Muscle of leg (tissue), 3 donors: ENCODE measurements at regions not wholly inside any gene's neighbourhood (a gene's known extent, or its start where the extent isn't known, plus 50 kb on each side); places are given as distances from the start of the nearest gene placed in this dataset.

Source experiments
- DNase-seq: peaks from one replicate; pipeline ENCODE4 v3.0.0; 2013
- H3K27ac ChIP-seq: one replicate; pipeline ENCODE4 v1.5.1; 2013; ENCODE audit warnings: mild to moderate bottlenecking, low read length, control low read depth
- H3K27me3 ChIP-seq: one replicate; pipeline ENCODE4 v1.6.1; 2013; ENCODE audit warnings: low read length; ENCODE audit not compliant: control insufficient read depth, insufficient read depth
- H3K36me3 ChIP-seq: one replicate; pipeline ENCODE4 v1.6.1; 2013; ENCODE audit warnings: low read length; ENCODE audit not compliant: control insufficient read depth, insufficient read depth
- H3K4me1 ChIP-seq: one replicate; pipeline ENCODE4 v1.6.1; 2013; ENCODE audit warnings: low read length; ENCODE audit not compliant: control insufficient read depth, insufficient read depth
- H3K4me3 ChIP-seq: one replicate; pipeline ENCODE4 v1.5.1; 2013; ENCODE audit warnings: low read length, control low read depth
- H3K9me3 ChIP-seq: replicated peaks from 2 replicates; pipeline ENCODE4 v1.6.1; 2013; ENCODE audit warnings: low read depth, low read length; ENCODE audit not compliant: control insufficient read depth
- WGBS: methylation state at CpG from one replicate; pipeline ENCODE4 v1.1.5; 2013; ENCODE audit warnings: missing lambda C conversion rate; ENCODE audit not compliant: insufficient coverage; 5-methylcytosine and 5-hydroxymethylcytosine counted together

DNA sequence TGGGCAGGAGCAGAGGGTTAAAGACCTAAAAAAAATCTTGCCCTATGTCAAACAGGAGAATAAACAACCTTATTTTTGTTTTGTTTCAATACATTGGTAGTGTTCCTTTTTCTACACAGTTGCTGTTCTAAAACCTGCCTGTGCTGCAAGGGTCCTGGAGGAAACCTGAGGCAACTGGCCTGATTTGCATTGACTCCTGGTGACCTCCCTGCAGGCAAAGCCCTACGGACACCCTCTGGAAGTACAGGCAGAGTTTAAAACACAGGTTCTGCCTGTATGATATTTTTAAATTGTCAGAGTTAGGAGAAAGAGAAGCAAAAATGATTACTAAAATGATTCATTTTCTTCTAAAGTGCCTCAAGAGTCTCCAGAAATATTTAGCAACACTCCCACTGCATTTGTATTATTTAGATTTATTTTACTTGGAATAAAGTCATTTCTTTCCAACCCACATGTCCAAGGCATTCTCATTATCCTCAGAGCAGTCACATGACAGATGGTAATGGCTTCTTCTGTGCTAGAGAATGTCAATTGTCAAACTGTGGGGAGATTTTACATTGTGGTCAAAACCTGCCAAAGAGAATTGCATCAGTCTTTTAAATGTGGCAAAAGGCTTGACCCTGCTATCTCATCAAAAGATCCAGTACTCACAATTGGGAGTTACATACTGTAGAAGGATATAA, 559.6 kb downstream of the CETN3 start:
- Histone ChIP-seq H3K27me3 (no peaks in the 10 kb centered on the region), H3K27ac (no peak overlapping the region), H3K4me3 (no peak overlapping the region), H3K9me3 (no peaks in the 10 kb centered on the region), H3K4me1 (peaks cover 3% of the 10 kb centered on the region), H3K36me3 (no peaks in the 10 kb centered on the region)
- peak; percentile 77 for DNase-seq
- 25% methylated on average over 1 of the region's 1 CpG for WGBS

DNA sequence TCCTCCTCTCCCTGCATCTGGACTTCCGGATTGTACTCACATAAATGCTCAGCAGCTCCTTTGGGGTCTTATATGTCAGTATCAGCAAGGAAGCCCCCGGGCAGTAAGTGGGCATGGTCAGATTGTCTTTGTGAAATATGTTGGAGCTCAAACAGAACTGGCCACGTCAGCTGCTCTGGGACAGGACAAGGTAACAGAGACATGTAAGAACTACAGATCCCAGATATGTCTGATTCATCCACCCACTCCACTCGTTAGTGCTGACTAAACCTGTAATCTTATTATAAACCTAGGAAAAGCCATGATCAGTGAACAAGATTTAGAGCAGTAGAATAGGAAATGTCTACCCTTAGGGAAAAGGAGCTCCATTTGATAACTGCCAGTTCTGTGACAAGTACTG, 561.8 kb downstream of the CETN3 start:
- H3K4me3 ChIP-seq: no peak overlapping the region
- H3K27me3 ChIP-seq: no peaks in the 10 kb centered on the region
- no peaks in the 10 kb centered on the region for H3K9me3 ChIP-seq
- no peaks in the 10 kb centered on the region for H3K36me3 ChIP-seq
- H3K4me1 ChIP-seq: peaks cover 3% of the 10 kb centered on the region
- DNase-seq: no peak
- H3K27ac ChIP-seq: no peak overlapping the region
- WGBS: no CpG with 5 or more reads among the region's 4 CpGs

DNA sequence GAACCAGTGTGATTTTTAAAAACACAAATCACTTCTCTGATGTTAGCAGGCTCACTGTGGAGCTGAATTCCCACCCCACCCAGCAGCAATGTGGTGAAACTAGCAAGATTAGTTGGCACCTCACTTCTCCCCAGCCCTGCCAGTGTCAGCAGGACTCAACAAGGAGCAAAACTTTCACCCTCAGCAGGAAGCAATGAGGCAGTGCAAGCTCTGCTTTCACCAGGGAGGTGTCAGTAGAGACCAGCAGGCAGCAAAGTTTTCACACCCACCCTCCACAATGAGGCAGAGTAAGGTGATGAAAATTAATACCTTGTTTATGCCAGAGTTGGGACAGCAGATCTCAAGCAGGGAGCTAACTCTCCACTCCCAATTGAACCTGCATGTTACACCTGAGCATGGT, 565.0 kb downstream of the CETN3 start:
- DNase-seq: no peak
- no peaks in the 10 kb centered on the region for H3K36me3 ChIP-seq
- H3K4me1 ChIP-seq: peaks cover under 1% of the 10 kb centered on the region
- H3K9me3 ChIP-seq: no peaks in the 10 kb centered on the region
- H3K27ac ChIP-seq: no peak overlapping the region
- no peak overlapping the region for H3K4me3 ChIP-seq
- H3K27me3 ChIP-seq: no peaks in the 10 kb centered on the region

DNA sequence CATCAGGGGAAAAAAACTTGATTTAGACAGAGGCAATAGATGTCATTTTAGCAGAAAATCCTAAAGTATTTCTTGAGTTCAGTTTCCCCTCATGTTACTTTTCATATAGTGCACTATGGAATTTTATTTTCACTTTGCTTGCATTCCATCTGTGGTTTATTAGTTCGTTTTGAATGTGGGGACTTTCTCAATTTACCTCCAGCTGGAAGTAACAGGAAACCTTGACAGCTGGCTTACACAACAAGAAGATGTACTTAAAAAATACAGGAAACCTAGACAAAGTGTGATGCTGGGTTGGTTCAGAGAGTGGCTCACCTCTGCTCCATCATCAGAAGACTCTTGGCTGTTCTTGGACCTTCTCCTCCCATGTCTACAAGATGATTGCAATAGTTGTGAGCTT, 567.0 kb downstream of the CETN3 start:
- H3K36me3 ChIP-seq: no peaks in the 10 kb centered on the region
- no peak overlapping the region for H3K4me3 ChIP-seq
- DNase-seq: no peak
- H3K9me3 ChIP-seq: no peaks in the 10 kb centered on the region
- no peaks in the 10 kb centered on the region for H3K4me1 ChIP-seq
- no peak overlapping the region for H3K27ac ChIP-seq
- H3K27me3 ChIP-seq: no peaks in the 10 kb centered on the region
- WGBS: no CpG with 5 or more reads among the region's 1 CpG

DNA sequence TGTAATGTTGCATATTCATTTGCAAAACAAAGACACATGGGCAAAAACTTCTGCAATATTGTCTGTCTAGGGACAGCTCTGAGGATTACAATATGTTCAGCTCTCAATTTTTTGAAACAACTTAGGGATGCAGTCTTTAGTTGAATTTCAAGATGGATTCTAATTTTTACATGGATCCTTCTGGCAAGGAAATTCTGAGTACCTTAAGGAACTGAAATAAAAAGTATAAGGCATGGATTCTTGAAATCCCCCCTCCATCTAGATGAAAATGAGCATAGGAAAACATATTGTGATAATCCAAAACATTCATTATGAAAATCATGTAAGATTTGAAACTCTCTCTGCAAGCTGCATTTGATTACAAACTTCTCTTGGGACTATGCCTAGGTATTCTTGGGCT, 568.6 kb downstream of the CETN3 start:
- H3K36me3 ChIP-seq: no peaks in the 10 kb centered on the region
- no peak for DNase-seq

DNA sequence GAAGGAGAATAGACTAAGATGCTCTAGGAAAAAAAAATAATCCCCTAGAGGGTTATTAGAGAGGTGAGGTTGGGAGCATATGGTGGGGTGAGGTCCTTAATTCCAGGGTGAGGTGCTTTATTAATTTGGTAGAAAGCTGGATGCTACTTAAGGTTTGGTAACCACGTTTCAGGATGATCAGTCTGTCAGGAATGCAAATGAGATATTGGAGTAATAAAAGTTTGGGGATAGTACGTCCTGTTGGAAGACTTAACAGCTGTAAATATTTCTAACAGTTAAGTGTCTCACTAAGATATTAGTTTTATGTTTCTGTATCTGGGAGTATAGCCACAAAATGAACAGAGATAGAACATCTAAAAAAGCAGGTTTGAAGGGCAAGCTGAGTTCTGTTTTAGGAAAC, 578.9 kb downstream of the CETN3 start:
- no peak overlapping the region for H3K27ac ChIP-seq
- H3K9me3 ChIP-seq: no peaks in the 10 kb centered on the region
- no peaks in the 10 kb centered on the region for H3K36me3 ChIP-seq
- H3K27me3 ChIP-seq: no peaks in the 10 kb centered on the region
- WGBS: no CpG with 5 or more reads among the region's 2 CpGs
- peak; percentile 43 for DNase-seq
- no peak overlapping the region for H3K4me3 ChIP-seq
- H3K4me1 ChIP-seq: peaks cover 3% of the 10 kb centered on the region

More for the DNA sequence above, 568.6 kb downstream of the CETN3 start:
- no peak overlapping the region for H3K27ac ChIP-seq
- H3K9me3 ChIP-seq: no peaks in the 10 kb centered on the region
- no peaks in the 10 kb centered on the region for H3K4me1 ChIP-seq
- H3K27me3 ChIP-seq: no peaks in the 10 kb centered on the region
- no peak overlapping the region for H3K4me3 ChIP-seq

DNA sequence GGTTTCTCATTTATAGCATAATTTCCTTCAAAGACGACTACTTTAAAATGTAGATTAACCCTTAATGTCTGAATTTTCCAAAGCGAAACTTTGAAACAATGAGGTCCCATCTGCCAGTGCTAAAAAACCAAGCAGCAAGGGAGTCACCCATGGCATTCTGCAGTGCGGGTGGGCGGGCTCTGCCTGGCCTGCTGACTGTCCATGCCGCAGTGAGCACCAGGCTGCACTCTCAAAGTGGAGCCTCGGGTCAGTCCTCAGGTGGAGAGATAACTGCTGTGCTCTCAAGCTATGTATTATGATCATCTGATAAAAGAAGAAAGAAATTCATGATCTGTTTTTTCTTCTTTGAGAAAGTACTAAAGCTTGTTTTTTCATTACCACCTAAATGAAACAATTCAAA, 581.6 kb downstream of the CETN3 start:
- Histone ChIP-seq H3K4me1 (peaks cover 3% of the 10 kb centered on the region), H3K27me3 (no peaks in the 10 kb centered on the region), H3K27ac (no peak overlapping the region), H3K4me3 (no peak overlapping the region), H3K9me3 (no peaks in the 10 kb centered on the region), H3K36me3 (no peaks in the 10 kb centered on the region)
- no peak for DNase-seq
- 72% methylated on average over 5 of the region's 6 CpGs for WGBS

DNA sequence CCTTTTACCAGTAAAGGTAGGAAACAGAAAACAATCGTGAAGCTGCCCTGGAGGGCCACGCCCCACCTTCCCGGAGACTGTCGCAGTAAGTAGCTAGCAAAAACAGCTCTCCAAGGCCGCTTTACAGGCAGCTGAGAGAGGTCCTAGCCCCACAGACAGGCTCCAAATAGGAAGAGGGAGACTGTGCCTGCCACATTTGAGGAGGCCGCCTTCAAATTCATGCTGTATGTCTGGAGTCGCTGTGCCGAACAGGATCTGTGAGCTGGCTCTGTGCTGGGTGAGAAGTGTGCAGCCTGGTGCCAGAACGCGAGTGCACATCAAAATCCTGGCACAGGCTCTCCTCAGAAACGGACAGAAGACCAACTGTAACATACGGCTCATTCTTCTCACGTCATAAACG, 582.2 kb downstream of the CETN3 start:
- Histone ChIP-seq H3K27me3 (no peaks in the 10 kb centered on the region), H3K36me3 (no peaks in the 10 kb centered on the region), H3K27ac (no peak overlapping the region), H3K9me3 (no peaks in the 10 kb centered on the region), H3K4me3 (no peak overlapping the region), H3K4me1 (peaks cover 3% of the 10 kb centered on the region)
- DNase-seq: no peak
- WGBS: 64% methylated on average over 6 of the region's 14 CpGs

DNA sequence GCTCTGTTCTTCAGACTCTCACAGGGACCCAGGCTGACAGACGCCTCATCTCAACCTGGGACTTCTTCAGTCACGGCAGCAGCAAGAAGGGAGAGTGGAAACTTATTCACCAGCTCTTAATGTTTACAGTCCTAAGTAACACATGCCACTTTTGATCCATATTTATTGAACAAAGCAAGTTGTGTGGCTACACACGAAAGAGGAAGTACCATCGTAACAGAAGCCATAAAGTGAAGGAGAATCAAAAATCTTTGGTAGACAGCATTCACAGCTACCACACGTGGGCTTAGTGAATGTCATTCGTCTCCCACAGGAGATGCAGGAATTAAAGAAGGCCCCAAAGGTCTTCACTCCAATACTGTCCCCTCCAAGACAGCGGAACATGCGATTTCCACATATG, 582.6 kb downstream of the CETN3 start:
- Histone ChIP-seq H3K27me3 (no peaks in the 10 kb centered on the region), H3K9me3 (no peaks in the 10 kb centered on the region), H3K4me3 (no peak overlapping the region), H3K36me3 (no peaks in the 10 kb centered on the region), H3K4me1 (peaks cover 3% of the 10 kb centered on the region), H3K27ac (no peak overlapping the region)
- DNase-seq: no peak
- WGBS: 69% methylated on average over 3 of the region's 8 CpGs

DNA sequence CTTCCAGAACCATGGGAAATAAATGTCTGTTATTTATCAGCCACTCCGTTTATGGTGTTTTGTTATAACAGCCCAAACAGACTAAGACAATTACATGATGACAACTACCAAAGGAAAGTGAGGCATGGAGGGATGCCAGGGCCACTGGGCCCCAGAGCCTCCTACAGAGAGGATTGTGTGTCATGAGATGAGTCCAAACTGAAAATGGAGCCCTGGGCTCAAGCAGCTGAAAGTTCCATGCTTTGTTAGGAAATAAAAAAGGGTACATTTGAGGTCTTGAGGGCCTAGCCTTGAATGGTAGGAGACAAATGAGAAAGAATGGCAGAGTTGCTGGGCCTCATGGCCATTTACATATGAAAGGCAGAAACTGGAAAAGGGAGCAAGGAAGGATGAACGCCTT, 586.5 kb downstream of the CETN3 start:
- WGBS: no CpG with 5 or more reads among the region's 2 CpGs

DNA sequence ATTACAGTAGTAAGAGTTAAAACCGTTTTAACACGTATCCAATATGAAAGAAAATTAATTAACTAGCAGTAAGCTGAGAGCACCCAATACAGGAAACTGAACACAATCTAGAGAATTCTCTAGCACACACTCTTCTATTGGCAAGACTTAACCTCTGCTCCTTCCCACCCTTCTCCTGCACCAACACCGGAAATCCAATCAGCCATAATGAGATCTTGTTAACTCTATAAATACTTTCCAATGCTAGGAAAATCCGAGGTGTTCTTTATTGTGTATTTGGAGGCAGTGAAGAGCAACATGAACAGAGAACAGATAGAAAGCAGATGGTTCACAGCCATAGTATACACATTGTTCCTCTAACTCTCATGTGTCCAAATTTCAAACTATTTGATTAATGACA, 591.7 kb downstream of the CETN3 start:
- Histone ChIP-seq H3K36me3 (no peaks in the 10 kb centered on the region), H3K4me1 (no peaks in the 10 kb centered on the region), H3K9me3 (no peaks in the 10 kb centered on the region), H3K27me3 (no peaks in the 10 kb centered on the region), H3K27ac (no peak overlapping the region), H3K4me3 (no peak overlapping the region)
- no CpG with 5 or more reads among the region's 4 CpGs for WGBS
- DNase-seq: no peak

More for the DNA sequence above, 586.5 kb downstream of the CETN3 start:
- Histone ChIP-seq H3K4me3 (no peak overlapping the region), H3K36me3 (no peaks in the 10 kb centered on the region), H3K9me3 (no peaks in the 10 kb centered on the region), H3K27ac (no peak overlapping the region), H3K27me3 (no peaks in the 10 kb centered on the region), H3K4me1 (peaks cover 3% of the 10 kb centered on the region)
- DNase-seq: no peak
